Endometrium (tissue), 2 donors: ENCODE measurements at regions not wholly inside any gene's neighbourhood (a gene's known extent, or its start where the extent isn't known, plus 50 kb on each side); places are given as distances from the start of the nearest gene placed in this dataset.
"Not testable (repeated sequence)": the region's sequence is repeated elsewhere in the genome, so short reads cannot be mapped to it uniquely, and the experiment has no call there.

Experiments
- FAIRE-seq: peaks from 2 replicates; lab custom pipeline; 2012; peaks lifted over from hg19 to GRCh38; lab: Jason Lieb, UNC
- donor health status: control.
- donor health status: control.

- no peak for FAIRE-seq
Measured at GRCh38 chr3:64803469-64803868, 115.7 kb upstream of the ADAMTS9 start.

GRCh38 chr3:64802460-64802859, 114.7 kb upstream of the ADAMTS9 start:
- FAIRE-seq: no peak

- no peak for FAIRE-seq
Measured at GRCh38 chr3:64801856-64802255, 114.1 kb upstream of the ADAMTS9 start.

GRCh38 chr3:64799606-64800005, 111.8 kb upstream of the ADAMTS9 start:
- FAIRE-seq: no peak

- no peak for FAIRE-seq
Measured at GRCh38 chr3:64798316-64798715, 110.5 kb upstream of the ADAMTS9 start.

GRCh38 chr3:64796607-64797399, 109.0 kb upstream of the ADAMTS9 start:
- no peak for FAIRE-seq

- no peak for FAIRE-seq
Measured at GRCh38 chr3:64792445-64792844, 104.6 kb upstream of the ADAMTS9 start.

GRCh38 chr3:64789111-64789510, 101.3 kb upstream of the ADAMTS9 start:
- FAIRE-seq: no peak

- FAIRE-seq: no peak
Measured at GRCh38 chr3:64783200-64783599, 95.4 kb upstream of the ADAMTS9 start.

GRCh38 chr3:64780923-64781322, 93.1 kb upstream of the ADAMTS9 start:
- not testable (repeated sequence) for FAIRE-seq

- no peak for FAIRE-seq
Measured at GRCh38 chr3:64773137-64773536, 85.3 kb upstream of the ADAMTS9 start.

GRCh38 chr3:64766440-64766839, 78.6 kb upstream of the ADAMTS9 start:
- FAIRE-seq: no peak

- FAIRE-seq: no peak
Measured at GRCh38 chr3:64765947-64766346, 78.1 kb upstream of the ADAMTS9 start.

GRCh38 chr3:64764386-64764929, 76.7 kb upstream of the ADAMTS9 start:
- no peak for FAIRE-seq

- FAIRE-seq: no peak
Measured at GRCh38 chr3:64763980-64764379, 76.2 kb upstream of the ADAMTS9 start.

- FAIRE-seq: no peak
Measured at GRCh38 chr3:64761729-64762128, 73.9 kb upstream of the ADAMTS9 start.

GRCh38 chr3:64760258-64760657, 72.5 kb upstream of the ADAMTS9 start:
- FAIRE-seq: no peak

- FAIRE-seq: no peak
Measured at GRCh38 chr3:64759811-64760210, 72.0 kb upstream of the ADAMTS9 start.

GRCh38 chr3:64756398-64756986, 68.7 kb upstream of the ADAMTS9 start:
- FAIRE-seq: no peak

GRCh38 chr3:64748244-64748904, 60.6 kb upstream of the ADAMTS9 start:
- no peak for FAIRE-seq

GRCh38 chr3:64747679-64748078, 59.9 kb upstream of the ADAMTS9 start:
- FAIRE-seq: no peak

GRCh38 chr3:64743887-64744243, 56.1 kb upstream of the ADAMTS9 start:
- FAIRE-seq: no peak
